B cell (primary cell): ENCODE measurements at regions not wholly inside any gene's neighbourhood (a gene's known extent, or its start where the extent isn't known, plus 50 kb on each side); places are given as distances from the start of the nearest gene placed in this dataset.

Source experiments
- ATAC-seq: fragments of 200-7000 bp; cut with Tn5 transposase; one replicate; pipeline ENCODE4 v1.10.0; 2021; ENCODE audit warnings: low read depth, mild to moderate bottlenecking, moderate number of reproducible peaks, moderate library complexity
- CTCF ChIA-PET: fragments of 350-600 bp; sonication (Branson Sonifier 250); formaldehyde crosslinking; loops from one replicate; lab custom pipeline; 2021; ENCODE audit warnings: antibody characterized with exemption, inconsistent platforms; lab: Charles Lee
- POLR2A ChIA-PET: fragments of 350-600 bp; sonication (Branson Sonifier 250); formaldehyde crosslinking; loops from one replicate; lab custom pipeline; 2021; ENCODE audit warnings: antibody characterized with exemption; lab: Charles Lee
- DNase-seq: peaks from one replicate; pipeline ENCODE4 v3.0.0; 2013
- H2AFZ ChIP-seq: 2 replicates; pipeline ENCODE4 v1.6.1; 2012; ENCODE audit warnings: mild to moderate bottlenecking, low read depth, low read length; ENCODE audit not compliant: insufficient read depth, poor library complexity, severe bottlenecking
- H3K27ac ChIP-seq, 2 donors: 1 replicate in 1 of 2; 2 replicates in 1 of 2; pipeline ENCODE4 v1.5.1; 2012 to 2013; ENCODE audit warnings: low read length in 2 of 2, mild to moderate bottlenecking in 2 of 2, moderate library complexity in 1 of 2
- H3K27me3 ChIP-seq, 4 experiments: fragments of 200-600 bp in 1 of 4; sonication (generic) in 1 of 4; replicated peaks in 1 of 4; 1 replicate in 2 of 4; 2 replicates in 2 of 4; pipeline versions ENCODE4 v1.6.1 to v1.7.0; 2013 to 2016; ENCODE audit warnings: low read length in 3 of 4, mild to moderate bottlenecking in 2 of 4, mixed read lengths in 1 of 4, moderate library complexity in 1 of 4; ENCODE audit not compliant: insufficient read depth in 4 of 4, control insufficient read depth in 3 of 4; ENCODE audit errors: control extremely low read depth in 1 of 4
- H3K36me3 ChIP-seq, 2 experiments: replicated peaks in 1 of 2; 1 replicate in 1 of 2; 2 replicates in 1 of 2; pipeline versions ENCODE4 v1.6.1 to v1.7.1; 2013; ENCODE audit warnings: low read length in 1 of 2; ENCODE audit not compliant: insufficient read depth in 2 of 2, control insufficient read depth in 1 of 2; ENCODE audit errors: control extremely low read depth in 1 of 2, extremely low read depth in 1 of 2
- H3K4me1 ChIP-seq, 2 donors: fragments of 200-600 bp in 1 of 2; sonication (generic) in 1 of 2; 1 replicate in 1 of 2; 2 replicates in 1 of 2; pipeline versions ENCODE4 v1.5.1 to v1.6.1; 2013 to 2017; ENCODE audit warnings: low read length in 2 of 2; ENCODE audit not compliant: control insufficient read depth in 2 of 2, insufficient read depth in 2 of 2
- H3K4me2 ChIP-seq: replicated peaks from 2 replicates; pipeline ENCODE3; 2012; ENCODE audit warnings: mild to moderate bottlenecking, low read depth, low read length; ENCODE audit not compliant: poor library complexity, severe bottlenecking
- H3K4me3 ChIP-seq, 5 experiments: fragments of 200-600 bp in 1 of 5; sonication (generic) in 1 of 5; 1 replicate in 3 of 5; 2 replicates in 2 of 5; pipeline versions ENCODE4 v1.5.1 to v1.7.0; 2011 to 2016; ENCODE audit warnings: low read length in 4 of 5, mild to moderate bottlenecking in 4 of 5, low read depth in 2 of 5, control low read depth in 1 of 5, moderate library complexity in 1 of 5; ENCODE audit not compliant: insufficient read depth in 1 of 5; ENCODE audit errors: control extremely low read depth in 1 of 5, extremely low read depth in 1 of 5
- H3K79me2 ChIP-seq: fragments of 200-600 bp; sonication (generic); one replicate; pipeline ENCODE4 v1.6.0; 2016; ENCODE audit warnings: low read length; ENCODE audit not compliant: control insufficient read depth, insufficient read depth
- H3K9ac ChIP-seq: fragments of 200-600 bp; sonication (generic); 2 replicates; pipeline ENCODE4 v1.6.1; 2017; ENCODE audit warnings: mild to moderate bottlenecking, low read length, moderate library complexity
- H3K9me3 ChIP-seq, 3 donors: one replicate each; pipeline versions ENCODE4 v1.6.1 to v1.7.1; 2013; ENCODE audit warnings: low read length in 2 of 3; ENCODE audit not compliant: control insufficient read depth in 2 of 3, insufficient read depth in 1 of 3; ENCODE audit errors: control extremely low read depth in 1 of 3
- H4K20me1 ChIP-seq: 2 replicates; pipeline ENCODE4 v1.6.0; 2012; ENCODE audit warnings: mild to moderate bottlenecking, low read length; ENCODE audit not compliant: insufficient read depth, control insufficient read depth, poor library complexity, severe bottlenecking
- H3K27ac Mint-ChIP-seq: one replicate; pipeline ENCODE4 v1.8.0; 2021; ENCODE audit warnings: mixed read lengths
- H3K27me3 Mint-ChIP-seq: one replicate; pipeline ENCODE4 v1.8.0; 2021; ENCODE audit warnings: mixed read lengths
- H3K4me1 Mint-ChIP-seq: one replicate; pipeline ENCODE4 v1.8.0; 2021; ENCODE audit warnings: mixed read lengths
- H3K4me3 Mint-ChIP-seq: one replicate; pipeline ENCODE4 v1.8.0; 2021; ENCODE audit warnings: mixed read lengths
- H3K9me3 Mint-ChIP-seq: one replicate; pipeline ENCODE4 v1.8.0; 2022; ENCODE audit warnings: mixed read lengths; ENCODE audit not compliant: insufficient read depth
- EZH2 ChIP-seq: IDR thresholded peaks from 2 replicates; pipeline ENCODE4 v1.6.1; 2012; ENCODE audit warnings: borderline replicate concordance, low read depth, mild to moderate bottlenecking, moderate library complexity, low read length; ENCODE audit not compliant: insufficient read depth, poor library complexity, severe bottlenecking
- WGBS: methylation state at CpG from one replicate; pipeline ENCODE4 v1.1.5; 2013; ENCODE audit warnings: missing lambda C conversion rate; ENCODE audit not compliant: insufficient coverage; 5-methylcytosine and 5-hydroxymethylcytosine counted together
- intact Hi-C: fragments of 100-400 bp; cut with micrococcal nuclease; formaldehyde crosslinking; loops from one replicate; pipeline ENCODE4 v1.10.0; 2022
- TF ChIP-seq, protein P1 (sequence below): fragments of 200-600 bp; IDR thresholded peaks from one replicate; pipeline ENCODE4 v1.8.0; 2022; ENCODE audit warnings: antibody characterized with exemption, mild to moderate bottlenecking

DNA sequence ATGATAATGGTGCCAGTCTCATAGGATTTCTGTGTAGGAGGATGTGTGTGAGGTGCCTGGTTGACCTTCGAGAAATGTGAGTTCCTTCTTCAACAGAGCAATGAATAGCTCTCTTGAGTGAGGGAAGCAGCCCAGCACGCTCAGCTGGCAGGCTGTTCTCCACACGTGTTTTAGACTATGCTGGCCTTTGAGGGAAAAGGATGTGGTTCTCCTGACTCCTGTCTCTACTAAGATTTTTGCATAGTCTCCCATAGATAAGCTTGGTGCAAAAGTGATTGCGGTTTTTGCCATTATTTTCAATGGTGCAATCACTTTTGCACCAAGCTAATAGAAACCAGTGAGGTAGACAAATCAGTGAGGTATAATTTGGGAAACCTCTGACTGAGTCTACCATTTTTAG is 284.1 kb downstream of the SLC4A3 start:
- H3K36me3 ChIP-seq = no peaks in the 10 kb centered on the region
- no peak overlapping the region for H2AFZ ChIP-seq
- no peak overlapping the region for H3K9ac ChIP-seq
- no peak overlapping the region for H3K27ac Mint-ChIP-seq
- no peaks in the 10 kb centered on the region for H3K9me3 Mint-ChIP-seq
- POLR2A ChIA-PET = no interaction called here
- H3K79me2 ChIP-seq = no peaks in the 10 kb centered on the region
- no peaks in the 10 kb centered on the region for H3K27me3 ChIP-seq
- TF ChIP-seq, protein P1, sequence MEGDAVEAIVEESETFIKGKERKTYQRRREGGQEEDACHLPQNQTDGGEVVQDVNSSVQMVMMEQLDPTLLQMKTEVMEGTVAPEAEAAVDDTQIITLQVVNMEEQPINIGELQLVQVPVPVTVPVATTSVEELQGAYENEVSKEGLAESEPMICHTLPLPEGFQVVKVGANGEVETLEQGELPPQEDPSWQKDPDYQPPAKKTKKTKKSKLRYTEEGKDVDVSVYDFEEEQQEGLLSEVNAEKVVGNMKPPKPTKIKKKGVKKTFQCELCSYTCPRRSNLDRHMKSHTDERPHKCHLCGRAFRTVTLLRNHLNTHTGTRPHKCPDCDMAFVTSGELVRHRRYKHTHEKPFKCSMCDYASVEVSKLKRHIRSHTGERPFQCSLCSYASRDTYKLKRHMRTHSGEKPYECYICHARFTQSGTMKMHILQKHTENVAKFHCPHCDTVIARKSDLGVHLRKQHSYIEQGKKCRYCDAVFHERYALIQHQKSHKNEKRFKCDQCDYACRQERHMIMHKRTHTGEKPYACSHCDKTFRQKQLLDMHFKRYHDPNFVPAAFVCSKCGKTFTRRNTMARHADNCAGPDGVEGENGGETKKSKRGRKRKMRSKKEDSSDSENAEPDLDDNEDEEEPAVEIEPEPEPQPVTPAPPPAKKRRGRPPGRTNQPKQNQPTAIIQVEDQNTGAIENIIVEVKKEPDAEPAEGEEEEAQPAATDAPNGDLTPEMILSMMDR = no peak
- no peak for TF ChIP-seq EZH2
- no peak for DNase-seq
- no peaks in the 10 kb centered on the region for H3K4me1 Mint-ChIP-seq
- no peaks in the 10 kb centered on the region for H3K4me1 ChIP-seq
- no peak overlapping the region for H3K27ac ChIP-seq
- no peaks in the 10 kb centered on the region for H4K20me1 ChIP-seq
- H3K4me3 ChIP-seq = no peak overlapping the region
- no peak overlapping the region for H3K4me2 ChIP-seq
- WGBS = 70% methylated on average over 3 of the region's 4 CpGs
- CTCF ChIA-PET = no interaction called here
- no peak overlapping the region for H3K4me3 Mint-ChIP-seq
- H3K27me3 Mint-ChIP-seq = no peaks in the 10 kb centered on the region
- H3K9me3 ChIP-seq = peaks cover 0 to 7% (median 0%) of the 10 kb centered on the region in 3 donors
- ATAC-seq = no peak
- intact Hi-C loops = no loop called here

DNA sequence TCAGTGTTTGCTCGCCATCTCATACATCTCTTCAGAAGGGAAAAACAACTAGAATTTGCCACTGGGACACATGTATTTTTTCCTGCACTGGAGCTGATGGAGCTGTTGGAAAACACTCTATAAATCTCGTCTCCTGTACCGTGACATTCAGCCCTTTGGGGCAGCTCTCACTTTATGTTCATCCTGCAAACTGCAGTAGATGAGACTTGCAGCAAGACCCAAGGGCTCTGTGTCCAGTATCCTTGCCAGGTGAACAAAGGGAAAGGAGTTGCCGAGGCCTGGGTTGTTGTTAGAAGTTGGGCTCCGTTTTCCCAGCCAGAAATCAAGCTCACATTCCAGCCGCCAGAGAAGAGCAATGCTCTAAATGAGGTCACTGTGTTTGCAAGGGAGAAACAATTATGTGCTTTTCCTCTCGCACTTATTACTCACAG is 285.1 kb downstream of the SLC4A3 start:
- DNase-seq (no peak), ATAC-seq (no peak)
- no peak overlapping the region for H2AFZ ChIP-seq
- no peaks in the 10 kb centered on the region for H3K36me3 ChIP-seq
- intact Hi-C loops = no loop called here
- CTCF ChIA-PET = no interaction called here
- H4K20me1 ChIP-seq = no peaks in the 10 kb centered on the region
- no peaks in the 10 kb centered on the region for H3K27me3 ChIP-seq
- POLR2A ChIA-PET = no interaction called here
- no peaks in the 10 kb centered on the region for H3K27me3 Mint-ChIP-seq
- TF ChIP-seq, protein P1 = no peak
- no peak for TF ChIP-seq EZH2
- H3K4me3 ChIP-seq = no peak overlapping the region
- no peaks in the 10 kb centered on the region for H3K9me3 Mint-ChIP-seq
- 86% methylated on average over 5 of the region's 7 CpGs for WGBS
- H3K27ac ChIP-seq = no peak overlapping the region
- H3K79me2 ChIP-seq = no peaks in the 10 kb centered on the region
- H3K4me3 Mint-ChIP-seq = no peak overlapping the region
- no peak overlapping the region for H3K4me2 ChIP-seq
- no peak overlapping the region for H3K27ac Mint-ChIP-seq
- no peak overlapping the region for H3K9ac ChIP-seq
- no peaks in the 10 kb centered on the region for H3K4me1 ChIP-seq
- no peaks in the 10 kb centered on the region for H3K4me1 Mint-ChIP-seq
- H3K9me3 ChIP-seq = peaks cover 0 to 7% (median 0%) of the 10 kb centered on the region in 3 donors
